NCI-H1048 (cell line): ENCODE measurements at regions not wholly inside any gene's neighbourhood (a gene's known extent, or its start where the extent isn't known, plus 50 kb on each side); places are given as distances from the start of the nearest gene placed in this dataset.
"Not testable (repeated sequence)": the region's sequence is repeated elsewhere in the genome, so short reads cannot be mapped to it uniquely, and the experiment has no call there.

Experiments
- DNase-seq: peaks from one replicate; lab custom pipeline; 2025; lab: John Stamatoyannopoulos, UW

DNA sequence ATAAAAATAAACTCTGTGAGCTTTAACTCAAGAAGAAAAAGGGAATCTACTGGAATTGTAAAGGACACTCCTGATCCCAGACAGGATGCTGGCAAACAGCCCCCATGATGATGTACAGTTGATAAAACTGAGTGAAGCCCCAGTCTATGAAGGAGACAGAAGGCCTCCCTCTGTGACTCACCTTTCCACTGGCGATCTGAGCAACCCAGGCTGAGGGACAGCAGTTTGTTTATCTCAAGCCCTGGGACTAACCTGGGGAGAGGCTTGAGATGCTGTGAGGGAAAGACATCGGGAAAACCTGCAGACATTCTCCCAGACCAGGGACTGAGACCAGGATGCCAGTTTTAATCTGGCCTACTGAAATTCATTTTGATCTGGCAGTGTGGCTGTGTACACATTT, 104.5 kb upstream of the CDH2 start:
- DNase-seq: no peak

DNA sequence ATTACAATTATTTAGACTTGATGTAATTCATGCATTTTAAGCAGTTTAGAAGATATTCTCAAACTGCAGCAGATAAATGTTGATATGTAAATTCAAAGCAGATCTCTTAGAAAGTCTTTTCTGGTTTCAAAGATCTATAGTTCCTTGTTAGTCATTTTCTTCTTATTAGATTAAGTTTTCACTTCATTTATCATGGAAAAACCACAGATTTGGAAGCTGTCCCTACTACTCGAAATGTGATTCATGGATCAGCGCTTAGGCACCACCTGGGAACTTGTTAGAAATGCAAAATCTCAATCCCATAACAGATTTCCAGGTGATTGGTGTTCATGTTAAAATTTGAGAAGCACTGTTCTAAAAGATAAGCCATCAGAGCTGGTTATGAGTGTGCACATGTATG, 92.8 kb upstream of the CDH2 start:
- no peak for DNase-seq

DNA sequence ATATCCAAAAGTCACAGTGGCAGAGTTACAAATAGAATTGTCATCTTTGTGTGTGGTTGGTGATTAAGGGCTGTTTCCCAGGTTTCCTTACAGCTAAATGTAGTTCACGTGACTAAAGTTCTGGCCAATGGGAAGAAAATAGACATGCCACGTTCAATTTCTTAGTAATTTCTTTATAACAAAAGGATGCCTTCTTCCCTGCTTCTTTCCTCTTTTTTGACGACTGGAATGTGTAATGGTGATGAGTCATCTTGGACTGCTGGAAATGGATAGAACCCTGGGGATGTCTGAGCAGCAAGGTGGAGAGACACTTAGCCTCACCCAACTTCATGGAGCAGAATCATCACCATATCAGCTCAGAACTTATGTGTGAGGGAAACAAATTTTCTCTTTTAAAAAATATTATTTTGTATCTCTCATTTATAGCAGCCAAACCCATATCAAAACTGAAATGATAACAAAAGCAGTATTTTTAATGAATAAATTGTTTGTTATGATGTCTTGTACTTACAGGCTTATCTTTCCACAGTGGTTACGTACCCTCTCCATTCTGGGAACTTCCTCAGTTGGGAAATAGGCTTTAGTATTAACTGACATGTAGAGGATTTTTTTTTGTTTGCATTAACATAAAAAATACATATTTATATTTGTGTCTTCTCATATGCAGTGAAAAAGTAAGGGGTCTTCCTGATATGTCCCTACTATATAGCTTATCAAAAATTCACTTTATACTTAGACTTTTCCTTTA, 91.1 kb upstream of the CDH2 start:
- no peak for DNase-seq

DNA sequence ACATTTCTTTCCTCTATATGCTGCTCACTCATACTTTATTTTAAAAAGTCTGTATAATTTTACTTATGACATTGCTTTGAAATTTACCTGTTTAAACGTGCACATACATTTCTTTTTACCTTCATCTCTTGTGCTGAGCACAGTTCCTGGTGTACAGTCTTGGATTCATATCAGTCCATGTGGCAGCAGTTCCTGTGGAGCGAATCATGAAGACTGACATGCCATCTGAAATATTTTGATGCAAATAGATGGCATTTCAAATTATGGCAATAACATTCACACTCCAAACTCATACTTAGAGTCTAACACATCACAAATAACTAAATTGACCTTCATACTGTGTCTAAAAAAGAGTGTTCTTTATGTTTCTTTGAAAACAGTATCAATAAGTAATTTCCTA, 90.3 kb upstream of the CDH2 start:
- DNase-seq: no peak

DNA sequence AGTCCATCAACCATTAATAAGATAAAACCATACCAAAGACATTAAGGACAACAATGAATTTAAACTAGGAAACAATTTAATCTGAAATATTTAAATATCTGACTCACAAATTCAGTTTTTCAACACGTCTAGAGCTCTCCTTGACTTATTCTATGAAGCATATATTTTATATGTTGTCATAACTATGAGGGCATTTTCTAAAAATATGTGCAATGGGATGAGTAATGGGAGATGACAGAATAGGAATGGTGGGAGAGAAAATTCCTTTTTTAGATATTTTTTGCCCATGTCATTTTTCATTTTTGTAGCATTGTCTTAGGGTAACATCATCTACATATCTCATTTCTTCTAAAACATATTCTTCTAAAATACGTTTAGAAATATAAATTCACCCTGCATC, 79.2 kb upstream of the CDH2 start:
- no peak for DNase-seq

DNA sequence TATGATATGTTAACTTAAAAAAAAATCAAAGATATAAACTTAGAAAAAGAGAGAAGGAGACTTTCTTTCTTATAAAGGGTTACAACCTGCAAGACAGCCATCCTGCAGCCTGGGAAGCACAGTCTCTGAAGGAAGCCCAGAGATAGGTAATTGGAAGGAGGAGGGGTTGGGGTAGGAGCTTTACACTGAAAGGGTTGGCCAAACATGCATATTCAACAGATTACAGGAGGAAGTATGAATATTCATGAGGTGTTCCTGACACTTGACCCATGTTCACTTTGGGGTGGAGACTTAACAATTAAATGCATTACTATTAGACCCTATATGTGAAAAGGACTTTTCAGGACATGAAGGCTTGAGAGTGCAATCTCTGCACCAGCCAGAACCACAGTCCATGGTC, 71.7 kb upstream of the CDH2 start:
- DNase-seq: no peak

DNA sequence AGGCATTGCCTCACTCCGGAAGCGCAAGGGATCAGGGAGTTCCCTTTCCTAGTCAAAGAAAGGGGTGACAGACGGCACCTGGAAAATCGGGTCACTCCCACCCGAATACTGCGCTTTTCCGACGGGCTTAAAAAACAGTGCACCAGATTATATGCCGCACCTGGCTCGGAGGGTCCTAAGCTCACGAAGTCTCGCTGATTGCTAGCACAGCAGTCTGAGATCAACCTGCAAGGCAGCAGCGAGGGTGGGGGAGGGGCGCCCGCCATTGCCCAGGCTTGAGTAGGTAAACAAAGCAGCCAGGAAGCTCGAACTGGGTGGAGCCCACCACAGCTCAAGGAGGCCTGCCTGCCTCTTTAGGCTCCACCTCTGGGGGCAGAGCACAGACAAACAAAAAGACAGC, 63.7 kb upstream of the CDH2 start:
- DNase-seq: not testable (repeated sequence)

DNA sequence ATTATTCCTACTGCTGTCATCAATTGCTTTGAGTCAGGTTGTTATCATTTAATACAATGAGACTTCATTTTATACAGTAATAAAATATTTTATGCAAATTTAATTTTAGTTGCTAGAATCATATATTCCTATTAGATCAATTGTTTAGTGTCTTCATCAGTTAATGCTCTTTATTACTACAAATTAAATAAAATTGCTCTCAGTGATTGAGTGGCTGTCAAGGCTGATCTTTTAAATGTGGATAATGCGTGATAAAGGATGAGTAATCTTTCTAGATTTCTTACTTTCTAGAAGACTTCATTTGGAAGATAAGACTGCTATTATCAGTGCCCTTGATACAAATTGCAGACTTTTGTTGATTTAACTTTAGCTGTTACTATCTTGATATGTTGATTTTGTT, 59.6 kb upstream of the CDH2 start:
- DNase-seq: no peak
